PC-9 (cell line): ENCODE measurements at regions not wholly inside any gene's neighbourhood (a gene's known extent, or its start where the extent isn't known, plus 50 kb on each side); places are given as distances from the start of the nearest gene placed in this dataset.

Source experiments
- BruUV-seq: library from RNA; stranded (reverse); fragments of 400-500 nt; replicated peaks from 2 replicates; lab custom pipeline; 2021; lab: Mats Ljungman, UMichigan
- CTCF ChIA-PET: fragments of 300-600 bp; sonication (Branson Sonifier 250); formaldehyde crosslinking; loops from one replicate; lab custom pipeline; 2022; ENCODE audit warnings: antibody characterized with exemption; lab: Charles Lee
- POLR2A ChIA-PET: fragments of 300-600 bp; sonication (Branson Sonifier 250); formaldehyde crosslinking; loops from one replicate; lab custom pipeline; 2022; ENCODE audit warnings: antibody characterized with exemption; ENCODE audit not compliant: unreplicated experiment; lab: Charles Lee
- DNase-seq, 2 experiments: peaks; one replicate each; pipeline versions ENCODE4 v3.0.0 to v3.0.0-alpha.2; 2015 to 2022; ENCODE audit warnings: mixed read lengths in 1 of 2
- H2AFZ ChIP-seq: fragments of 200-600 bp; sonication (generic); 2 replicates; pipeline ENCODE4 v1.8.1; 2017; ENCODE audit warnings: antibody characterized with exemption
- H3F3A ChIP-seq: fragments of 200-600 bp; sonication (generic); 2 replicates; pipeline ENCODE4 v1.8.1; 2017; ENCODE audit warnings: antibody characterized with exemption, mild to moderate bottlenecking, low read depth; ENCODE audit not compliant: insufficient read depth
- H3K27ac ChIP-seq: fragments of 200-600 bp; sonication (generic); 2 replicates; pipeline ENCODE4 v1.6.1; 2016; ENCODE audit warnings: mixed run types
- H3K27me3 ChIP-seq: fragments of 200-600 bp; sonication (generic); 2 replicates; pipeline ENCODE4 v1.6.1; 2016; ENCODE audit warnings: low read depth, mixed run types; ENCODE audit not compliant: insufficient read depth
- H3K36me3 ChIP-seq: fragments of 200-600 bp; sonication (generic); 2 replicates; pipeline ENCODE4 v1.6.1; 2016; ENCODE audit warnings: low read depth, mixed run types
- H3K4me1 ChIP-seq: fragments of 200-600 bp; sonication (generic); replicated peaks from 2 replicates; pipeline ENCODE4 v1.6.1; 2016; ENCODE audit warnings: mixed run types; ENCODE audit not compliant: insufficient read depth
- H3K4me2 ChIP-seq: fragments of 200-600 bp; sonication (generic); 2 replicates; pipeline ENCODE4 v1.6.1; 2017; ENCODE audit warnings: mixed run types
- H3K4me3 ChIP-seq: fragments of 200-600 bp; sonication (generic); 2 replicates; pipeline ENCODE4 v1.6.1; 2016; ENCODE audit warnings: mixed run types
- H3K79me2 ChIP-seq: fragments of 200-600 bp; sonication (generic); 2 replicates; pipeline ENCODE4 v1.6.1; 2017; ENCODE audit warnings: low read depth, mixed run types
- H3K9me2 ChIP-seq: fragments of 200-600 bp; sonication (generic); 2 replicates; pipeline ENCODE4 v1.8.1; 2017; ENCODE audit warnings: mild to moderate bottlenecking; ENCODE audit not compliant: insufficient read depth
- H3K9me3 ChIP-seq: fragments of 200-600 bp; sonication (generic); 2 replicates; pipeline ENCODE4 v1.8.1; 2016; ENCODE audit warnings: low read depth; ENCODE audit not compliant: insufficient read depth
- H4K20me1 ChIP-seq: fragments of 200-600 bp; sonication (generic); 2 replicates; pipeline ENCODE4 v1.8.1; 2017; ENCODE audit not compliant: insufficient read depth
- CTCF ChIP-seq: fragments of 200-600 bp; sonication (generic); conservative IDR thresholded peaks from 2 replicates; pipeline ENCODE4 v1.6.1; 2017; ENCODE audit warnings: mixed run types, antibody characterized with exemption, mild to moderate bottlenecking, moderate library complexity
- EZH2 ChIP-seq: fragments of 200-600 bp; sonication (generic); IDR thresholded peaks from 2 replicates; pipeline ENCODE4 v1.8.0; 2017; ENCODE audit warnings: antibody characterized with exemption, low read depth
- intact Hi-C: fragments of 100-400 bp; cut with micrococcal nuclease; formaldehyde crosslinking; loops from one replicate; pipeline ENCODE4 v1.10.0; 2022; ENCODE audit not compliant: unreplicated experiment

- BruUV-seq = no TSS peak
- Histone ChIP-seq H4K20me1 (no peaks in the 10 kb centered on the region), H2AFZ (no peak overlapping the region), H3F3A (no peaks in the 10 kb centered on the region), H3K36me3 (no peaks in the 10 kb centered on the region), H3K27ac (no peak overlapping the region), H3K4me3 (no peak overlapping the region), H3K27me3 (peaks cover 59% of the 10 kb centered on the region), H3K9me3 (no peaks in the 10 kb centered on the region), H3K79me2 (no peaks in the 10 kb centered on the region), H3K4me2 (no peak overlapping the region), H3K9me2 (no peaks in the 10 kb centered on the region), H3K4me1 (no peaks in the 10 kb centered on the region)
- TF ChIP-seq EZH2 (no peak), CTCF (no peak)
- no peak for DNase-seq
- POLR2A ChIA-PET = no interaction called here
- CTCF ChIA-PET = no interaction called here
- intact Hi-C loops = no loop called here
These were observed 252.3 kb upstream of the PPP2R2D start for GRCh38 chr10:131648386-131649020.

- POLR2A ChIA-PET = no interaction called here
- TF ChIP-seq EZH2 = no peak
- TF ChIP-seq CTCF = no peak
These were observed 251.2 kb upstream of the PPP2R2D start for GRCh38 chr10:131649617-131650016.

GRCh38 chr10:131650169-131650705, 250.6 kb upstream of the PPP2R2D start:
- TF ChIP-seq CTCF (no peak), EZH2 (no peak)
- Histone ChIP-seq H3K9me3 (no peaks in the 10 kb centered on the region), H3K27me3 (peaks cover 46% of the 10 kb centered on the region), H2AFZ (no peak overlapping the region), H3K4me2 (no peak overlapping the region), H3K79me2 (no peaks in the 10 kb centered on the region), H3K27ac (no peak overlapping the region), H3K36me3 (no peaks in the 10 kb centered on the region), H3F3A (no peaks in the 10 kb centered on the region), H3K9me2 (no peaks in the 10 kb centered on the region), H3K4me1 (no peaks in the 10 kb centered on the region), H4K20me1 (no peaks in the 10 kb centered on the region), H3K4me3 (no peak overlapping the region)
- ChIA-PET POLR2A (no interaction called here), CTCF (no interaction called here)
- DNase-seq = no peak
- BruUV-seq = no TSS peak
- intact Hi-C loops = no loop called here

More at GRCh38 chr10:131649617-131650016, 251.2 kb upstream of the PPP2R2D start:
- intact Hi-C loops = no loop called here
- Histone ChIP-seq H3K4me3 (no peak overlapping the region), H3K79me2 (no peaks in the 10 kb centered on the region), H3K4me1 (no peaks in the 10 kb centered on the region), H2AFZ (no peak overlapping the region), H3K9me3 (no peaks in the 10 kb centered on the region), H4K20me1 (no peaks in the 10 kb centered on the region), H3K9me2 (no peaks in the 10 kb centered on the region), H3K27me3 (peaks cover 53% of the 10 kb centered on the region), H3K27ac (no peak overlapping the region), H3K36me3 (no peaks in the 10 kb centered on the region), H3F3A (no peaks in the 10 kb centered on the region), H3K4me2 (no peak overlapping the region)
- DNase-seq = no peak
- BruUV-seq = no TSS peak
- CTCF ChIA-PET = no interaction called here
